Keratinocyte (primary cell): ENCODE measurements at regions not wholly inside any gene's neighbourhood (a gene's known extent, or its start where the extent isn't known, plus 50 kb on each side); places are given as distances from the start of the nearest gene placed in this dataset.

Experiments
- DNase-seq: peaks from one replicate; pipeline ENCODE4 v3.0.0-alpha.2; 2011; ENCODE audit warnings: low read depth, missing footprints, low spot score
- FAIRE-seq: peaks from 2 replicates; lab custom pipeline; 2011; peaks lifted over from hg19 to GRCh38; lab: Jason Lieb, UNC
- H2AFZ ChIP-seq: 2 replicates; pipeline ENCODE4 v1.6.0; 2012; ENCODE audit warnings: low read length, control low read depth, inconsistent platforms; ENCODE audit not compliant: control insufficient read depth
- H3K27ac ChIP-seq: 2 replicates; pipeline ENCODE4 v1.5.1; 2011; ENCODE audit warnings: low read length; ENCODE audit not compliant: control insufficient read depth, insufficient read depth
- H3K27me3 ChIP-seq: 3 replicates; pipeline ENCODE4 v1.6.0; 2011; ENCODE audit warnings: low read length; ENCODE audit not compliant: control insufficient read depth, insufficient read depth; ENCODE audit errors: extremely low read depth
- H3K36me3 ChIP-seq, 2 experiments: 2 replicates in 1 of 2; 3 replicates in 1 of 2; pipeline ENCODE4 v1.5.1; 2011; ENCODE audit warnings: low read length in 2 of 2, mild to moderate bottlenecking in 1 of 2; ENCODE audit not compliant: control insufficient read depth in 2 of 2, insufficient read depth in 2 of 2; ENCODE audit errors: extremely low read depth in 1 of 2
- H3K4me1 ChIP-seq: 3 replicates; pipeline ENCODE4 v1.5.1; 2011; ENCODE audit warnings: low read length; ENCODE audit not compliant: control insufficient read depth, insufficient read depth; ENCODE audit errors: extremely low read depth
- H3K4me2 ChIP-seq: 3 replicates; pipeline ENCODE4 v1.6.0; 2011; ENCODE audit warnings: low read depth, low read length; ENCODE audit not compliant: control insufficient read depth, insufficient read depth; ENCODE audit errors: extremely low read depth
- H3K4me3 ChIP-seq, 3 experiments: fragments of 200-600 bp in 1 of 3; sonication (generic) in 1 of 3; 2 replicates in 2 of 3; 3 replicates in 1 of 3; pipeline ENCODE4 v1.5.1; 2011 to 2016; ENCODE audit warnings: low read length in 3 of 3, mild to moderate bottlenecking in 3 of 3, control low read depth in 2 of 3, inconsistent platforms in 1 of 3, low read depth in 1 of 3, mixed read lengths in 1 of 3, mixed run types in 1 of 3, moderate library complexity in 1 of 3; ENCODE audit not compliant: control insufficient read depth in 2 of 3, insufficient read depth in 2 of 3; ENCODE audit errors: extremely low read depth in 1 of 3
- H3K79me2 ChIP-seq: 2 replicates; pipeline ENCODE4 v1.6.0; 2012; ENCODE audit warnings: low read length; ENCODE audit not compliant: control insufficient read depth, insufficient read depth
- H3K9ac ChIP-seq: 3 replicates; pipeline ENCODE4 v1.6.0; 2011; ENCODE audit warnings: low read length; ENCODE audit not compliant: control insufficient read depth, insufficient read depth; ENCODE audit errors: extremely low read depth
- H3K9me1 ChIP-seq: 3 replicates; pipeline ENCODE4 v1.6.0; 2011; ENCODE audit warnings: low read length; ENCODE audit not compliant: control insufficient read depth, insufficient read depth; ENCODE audit errors: extremely low read depth
- H3K9me3 ChIP-seq: 2 replicates; pipeline ENCODE4 v1.5.1; 2012; ENCODE audit warnings: low read depth, low read length; ENCODE audit not compliant: control insufficient read depth
- H4K20me1 ChIP-seq: 3 replicates; pipeline ENCODE4 v1.6.0; 2011; ENCODE audit warnings: low read length; ENCODE audit not compliant: control insufficient read depth, insufficient read depth; ENCODE audit errors: extremely low read depth
- EZH2 ChIP-seq: IDR thresholded peaks from one replicate; pipeline ENCODE4 v1.6.1; 2012; ENCODE audit warnings: inconsistent platforms, mild to moderate bottlenecking, low read length, moderate library complexity
- dilution Hi-C: fragments of 300-500 bp; cut with MboI; formaldehyde crosslinking; loops from one replicate; pipeline ENCODE4 v1.7.0; 2020; ENCODE audit warnings: low sequenced_read_pairs; ENCODE audit not compliant: extremely low pct_ligation_motif_present
- TF ChIP-seq, protein P1 (sequence below), 3 experiments: IDR thresholded peaks in 1 of 3; conservative IDR thresholded peaks in 1 of 3; optimal IDR thresholded peaks in 1 of 3; 2 replicates in 2 of 3; 3 replicates in 1 of 3; pipeline versions ENCODE3 to v1.5.1; 2011; ENCODE audit warnings: low read length in 3 of 3, mild to moderate bottlenecking in 3 of 3, moderate library complexity in 2 of 3, control low read depth in 1 of 3, inconsistent platforms in 1 of 3; ENCODE audit not compliant: insufficient read depth in 2 of 3; ENCODE audit errors: extremely low read depth in 1 of 3

DNA sequence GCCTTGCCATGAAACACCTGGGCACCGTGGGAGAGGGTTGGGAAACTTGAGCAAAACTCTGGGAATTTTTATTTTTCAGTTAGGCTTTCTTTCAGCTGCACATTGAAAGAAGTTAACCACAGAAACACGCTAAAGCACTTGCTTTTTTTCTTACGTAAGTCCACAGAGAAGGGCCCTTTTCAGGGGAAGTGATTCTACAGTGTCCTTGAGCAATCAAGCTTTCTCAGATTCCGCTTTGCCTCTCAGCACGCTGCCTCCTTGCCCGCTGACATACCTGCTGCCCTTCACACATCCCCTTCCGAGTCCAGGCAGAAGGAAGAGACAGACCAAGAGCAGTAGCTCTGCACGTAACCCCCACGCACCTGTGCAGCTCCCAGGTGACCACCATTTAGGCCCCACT is 135.5 kb upstream of the MYT1L start:
- Histone ChIP-seq H3K27ac (no peak overlapping the region), H3K9ac (no peak overlapping the region), H3K79me2 (no peaks in the 10 kb centered on the region), H3K27me3 (no peaks in the 10 kb centered on the region), H2AFZ (no peak overlapping the region), H3K4me3 (no peak overlapping the region), H3K4me2 (no peak overlapping the region), H3K9me3 (no peaks in the 10 kb centered on the region), H3K36me3 (no peaks in the 10 kb centered on the region), H3K4me1 (no peaks in the 10 kb centered on the region), H3K9me1 (no peaks in the 10 kb centered on the region), H4K20me1 (no peaks in the 10 kb centered on the region)
- dilution Hi-C loops: no loop called here
- no peak for TF ChIP-seq EZH2
- TF ChIP-seq, protein P1, sequence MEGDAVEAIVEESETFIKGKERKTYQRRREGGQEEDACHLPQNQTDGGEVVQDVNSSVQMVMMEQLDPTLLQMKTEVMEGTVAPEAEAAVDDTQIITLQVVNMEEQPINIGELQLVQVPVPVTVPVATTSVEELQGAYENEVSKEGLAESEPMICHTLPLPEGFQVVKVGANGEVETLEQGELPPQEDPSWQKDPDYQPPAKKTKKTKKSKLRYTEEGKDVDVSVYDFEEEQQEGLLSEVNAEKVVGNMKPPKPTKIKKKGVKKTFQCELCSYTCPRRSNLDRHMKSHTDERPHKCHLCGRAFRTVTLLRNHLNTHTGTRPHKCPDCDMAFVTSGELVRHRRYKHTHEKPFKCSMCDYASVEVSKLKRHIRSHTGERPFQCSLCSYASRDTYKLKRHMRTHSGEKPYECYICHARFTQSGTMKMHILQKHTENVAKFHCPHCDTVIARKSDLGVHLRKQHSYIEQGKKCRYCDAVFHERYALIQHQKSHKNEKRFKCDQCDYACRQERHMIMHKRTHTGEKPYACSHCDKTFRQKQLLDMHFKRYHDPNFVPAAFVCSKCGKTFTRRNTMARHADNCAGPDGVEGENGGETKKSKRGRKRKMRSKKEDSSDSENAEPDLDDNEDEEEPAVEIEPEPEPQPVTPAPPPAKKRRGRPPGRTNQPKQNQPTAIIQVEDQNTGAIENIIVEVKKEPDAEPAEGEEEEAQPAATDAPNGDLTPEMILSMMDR (optimal IDR thresholded peaks at IDR 0.05 in 1 of 3, IDR thresholded peaks at IDR 0.05 in 1 of 3, conservative IDR thresholded peaks at IDR 0.05 in 1 of 3; ENCODE audit: extremely low read depth in 1 of 3, insufficient read depth in 2 of 3, low read length in 3 of 3): no peak
- FAIRE-seq: no peak
- no peak for DNase-seq

DNA sequence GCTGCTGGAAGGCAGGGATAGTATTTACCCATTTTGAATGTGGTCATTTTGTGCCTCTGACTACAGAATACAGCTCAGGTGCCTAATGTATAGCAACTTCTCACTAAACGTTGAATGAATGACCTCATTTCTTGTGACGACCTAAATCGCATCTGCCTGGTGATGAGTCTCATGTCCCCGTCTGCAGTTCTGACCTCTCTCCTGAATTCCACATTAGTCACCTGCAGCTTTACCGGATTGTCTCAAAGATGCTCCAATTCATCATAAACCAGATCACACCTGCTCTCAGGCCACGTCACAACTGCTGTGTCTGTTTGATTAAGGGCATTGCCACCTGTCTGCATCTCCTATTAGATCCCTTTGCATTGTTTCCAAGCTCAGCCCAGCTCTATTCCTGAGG is 133.6 kb upstream of the MYT1L start:
- Histone ChIP-seq H3K4me2 (no peak overlapping the region), H4K20me1 (no peaks in the 10 kb centered on the region), H3K27ac (no peak overlapping the region), H3K27me3 (no peaks in the 10 kb centered on the region), H2AFZ (no peak overlapping the region), H3K9me3 (no peaks in the 10 kb centered on the region), H3K4me3 (no peak overlapping the region), H3K79me2 (no peaks in the 10 kb centered on the region), H3K36me3 (no peaks in the 10 kb centered on the region), H3K4me1 (no peaks in the 10 kb centered on the region), H3K9ac (no peak overlapping the region), H3K9me1 (no peaks in the 10 kb centered on the region)
- TF ChIP-seq, protein P1 (optimal IDR thresholded peaks at IDR 0.05 in 1 of 3, IDR thresholded peaks at IDR 0.05 in 1 of 3, conservative IDR thresholded peaks at IDR 0.05 in 1 of 3; ENCODE audit: extremely low read depth in 1 of 3, insufficient read depth in 2 of 3, low read length in 3 of 3): no peak
- TF ChIP-seq EZH2: no peak
- FAIRE-seq (no peak), DNase-seq (no peak)
- dilution Hi-C loops: no loop called here
